RWPE1 (cell line): ENCODE measurements at regions not wholly inside any gene's neighbourhood (a gene's known extent, or its start where the extent isn't known, plus 50 kb on each side); places are given as distances from the start of the nearest gene placed in this dataset.

Experiments
- CTCF ChIA-PET: fragments of 350-600 bp; sonication (Branson Sonifier 250); formaldehyde crosslinking; extraction: SDS; loops from one replicate; lab custom pipeline; 2021; lab: Yijun Ruan, JAX
- POLR2A ChIA-PET: fragments of 400-600 bp; formaldehyde crosslinking; extraction: SDS; loops from one replicate; lab custom pipeline; 2020; ENCODE audit warnings: antibody characterized with exemption; ENCODE audit not compliant: low non-redundant PET; lab: Yijun Ruan, JAX
- DNase-seq: peaks from one replicate; pipeline ENCODE4 v3.0.0; 2012; ENCODE audit warnings: low spot score
- H3K27ac ChIP-seq: fragments of 450-650 bp; 2 replicates; pipeline ENCODE4 v1.5.1; 2017
- TF ChIP-seq, protein P1 (sequence below): fragments of 450-650 bp; conservative IDR thresholded peaks from 2 replicates; pipeline ENCODE4 v1.5.1; 2017; ENCODE audit warnings: low read depth, mild to moderate bottlenecking

- ChIA-PET CTCF (no interaction called here), POLR2A (no interaction called here)
- TF ChIP-seq, protein P1, sequence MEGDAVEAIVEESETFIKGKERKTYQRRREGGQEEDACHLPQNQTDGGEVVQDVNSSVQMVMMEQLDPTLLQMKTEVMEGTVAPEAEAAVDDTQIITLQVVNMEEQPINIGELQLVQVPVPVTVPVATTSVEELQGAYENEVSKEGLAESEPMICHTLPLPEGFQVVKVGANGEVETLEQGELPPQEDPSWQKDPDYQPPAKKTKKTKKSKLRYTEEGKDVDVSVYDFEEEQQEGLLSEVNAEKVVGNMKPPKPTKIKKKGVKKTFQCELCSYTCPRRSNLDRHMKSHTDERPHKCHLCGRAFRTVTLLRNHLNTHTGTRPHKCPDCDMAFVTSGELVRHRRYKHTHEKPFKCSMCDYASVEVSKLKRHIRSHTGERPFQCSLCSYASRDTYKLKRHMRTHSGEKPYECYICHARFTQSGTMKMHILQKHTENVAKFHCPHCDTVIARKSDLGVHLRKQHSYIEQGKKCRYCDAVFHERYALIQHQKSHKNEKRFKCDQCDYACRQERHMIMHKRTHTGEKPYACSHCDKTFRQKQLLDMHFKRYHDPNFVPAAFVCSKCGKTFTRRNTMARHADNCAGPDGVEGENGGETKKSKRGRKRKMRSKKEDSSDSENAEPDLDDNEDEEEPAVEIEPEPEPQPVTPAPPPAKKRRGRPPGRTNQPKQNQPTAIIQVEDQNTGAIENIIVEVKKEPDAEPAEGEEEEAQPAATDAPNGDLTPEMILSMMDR: no peak
- H3K27ac ChIP-seq: no peak overlapping the region
- DNase-seq: no peak
These were observed 62.6 kb upstream of the LY86 start for GRCh38 chr6:6525933-6526332.

DNA sequence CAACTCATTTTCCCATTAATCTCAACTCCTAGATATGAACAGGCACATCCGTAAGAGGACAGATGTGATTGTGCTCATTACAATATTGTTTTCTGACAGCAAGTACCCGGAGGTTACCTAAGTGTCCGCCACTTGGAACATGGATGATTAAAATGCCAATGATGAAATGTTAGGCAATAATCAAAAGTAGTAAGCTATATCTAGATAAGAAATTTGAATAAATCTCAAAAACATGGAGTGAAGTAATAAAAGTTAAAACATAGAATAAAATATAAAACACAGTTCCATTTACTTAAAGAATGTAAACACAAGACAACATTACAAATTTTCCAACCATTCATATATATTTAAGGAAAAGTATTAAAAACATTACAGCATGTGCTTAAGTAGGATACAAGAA, 59.2 kb upstream of the LY86 start:
- DNase-seq: no peak
- TF ChIP-seq, protein P1: no peak
- POLR2A ChIA-PET: no interaction called here
- no peak overlapping the region for H3K27ac ChIP-seq
- CTCF ChIA-PET: no interaction called here

DNA sequence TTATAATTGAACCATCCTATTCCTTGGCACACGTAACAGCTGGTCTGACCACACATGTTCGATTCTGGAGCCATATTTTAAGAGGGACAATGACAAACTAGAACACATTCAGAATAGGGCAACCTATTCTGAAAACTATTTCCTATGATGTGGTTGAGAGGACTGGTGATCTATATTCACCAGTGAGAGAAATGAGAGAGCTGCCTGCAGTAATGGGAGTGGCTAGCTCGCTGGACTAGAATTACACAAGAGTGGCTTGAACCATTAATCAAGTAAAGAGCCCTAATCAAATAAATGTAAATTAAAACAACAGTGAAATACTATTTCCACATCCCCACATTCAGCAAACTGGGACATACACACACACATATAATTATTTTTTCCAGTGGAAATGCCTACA, 55.3 kb upstream of the LY86 start:
- ChIA-PET CTCF (interaction anchor here (0.7 to 1.3 kb wide), 2 partner anchors 14 to 197 kb away, joined by 3 to 4 read pairs; no protein-coding TSS in a partner anchor), POLR2A (no interaction called here)
- no peak for DNase-seq
- TF ChIP-seq, protein P1: no peak
- H3K27ac ChIP-seq: no peak overlapping the region

- no peak overlapping the region for H3K27ac ChIP-seq
- TF ChIP-seq, protein P1: no peak
- ChIA-PET CTCF (no interaction called here), POLR2A (no interaction called here)
- no peak for DNase-seq
These were observed 54.1 kb upstream of the LY86 start for GRCh38 chr6:6534399-6534798.

DNA sequence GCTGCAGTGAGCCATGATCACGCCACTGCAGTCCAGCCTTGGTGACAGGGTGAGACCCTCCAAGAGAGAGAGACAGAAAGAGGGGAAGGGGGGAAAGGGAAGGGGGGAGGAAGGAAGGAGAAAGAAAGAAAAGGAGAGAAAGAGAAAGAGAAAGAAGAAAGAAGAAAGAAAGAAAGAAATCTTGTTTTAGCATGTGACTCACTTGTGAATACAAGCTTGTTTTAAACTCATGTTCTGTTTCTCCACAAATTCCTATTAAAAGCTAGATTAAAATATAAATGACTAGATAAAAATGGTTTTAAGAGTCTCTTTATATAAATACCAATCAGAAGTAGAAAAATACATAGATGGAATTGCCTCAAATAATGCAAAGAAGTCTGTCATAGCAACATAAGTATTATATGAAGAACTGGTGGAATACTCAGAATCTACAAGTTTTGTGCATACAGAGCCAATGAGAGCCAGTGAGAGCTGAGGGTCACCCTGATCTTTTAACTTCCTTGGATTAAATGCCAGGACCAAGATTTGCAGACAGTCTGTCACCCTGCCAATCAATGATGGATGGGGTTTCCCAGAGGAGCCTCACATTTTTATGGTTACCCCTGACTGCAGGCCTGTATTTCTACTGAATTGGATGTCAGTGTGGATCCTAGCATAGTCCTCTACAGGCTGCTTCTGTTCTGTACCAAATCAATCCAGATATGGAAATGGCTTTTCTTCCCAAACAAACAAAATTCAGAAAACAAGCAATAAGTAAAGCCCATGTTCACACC, 50.8 kb upstream of the LY86 start:
- no peak for DNase-seq
- H3K27ac ChIP-seq: no peak overlapping the region
- TF ChIP-seq, protein P1: no peak
- ChIA-PET CTCF (interaction anchor here (0.8 kb wide), 1 partner anchor 1234 kb away, joined by 3 read pairs; no protein-coding TSS in a partner anchor), POLR2A (no interaction called here)

GRCh38 chr6:6538261-6538660, 50.3 kb upstream of the LY86 start:
- ChIA-PET CTCF (interaction anchor here (0.8 kb wide), 1 partner anchor 1235 kb away, joined by 3 read pairs; no protein-coding TSS in a partner anchor), POLR2A (no interaction called here)
- TF ChIP-seq, protein P1: no peak
- DNase-seq: no peak
- H3K27ac ChIP-seq: no peak overlapping the region
